ENCODE measurements at regions not wholly inside any gene's neighbourhood (a gene's known extent, or its start where the extent isn't known, plus 50 kb on each side); places are given as distances from the start of the nearest gene placed in this dataset.

- TF ChIP-seq, protein P1, sequence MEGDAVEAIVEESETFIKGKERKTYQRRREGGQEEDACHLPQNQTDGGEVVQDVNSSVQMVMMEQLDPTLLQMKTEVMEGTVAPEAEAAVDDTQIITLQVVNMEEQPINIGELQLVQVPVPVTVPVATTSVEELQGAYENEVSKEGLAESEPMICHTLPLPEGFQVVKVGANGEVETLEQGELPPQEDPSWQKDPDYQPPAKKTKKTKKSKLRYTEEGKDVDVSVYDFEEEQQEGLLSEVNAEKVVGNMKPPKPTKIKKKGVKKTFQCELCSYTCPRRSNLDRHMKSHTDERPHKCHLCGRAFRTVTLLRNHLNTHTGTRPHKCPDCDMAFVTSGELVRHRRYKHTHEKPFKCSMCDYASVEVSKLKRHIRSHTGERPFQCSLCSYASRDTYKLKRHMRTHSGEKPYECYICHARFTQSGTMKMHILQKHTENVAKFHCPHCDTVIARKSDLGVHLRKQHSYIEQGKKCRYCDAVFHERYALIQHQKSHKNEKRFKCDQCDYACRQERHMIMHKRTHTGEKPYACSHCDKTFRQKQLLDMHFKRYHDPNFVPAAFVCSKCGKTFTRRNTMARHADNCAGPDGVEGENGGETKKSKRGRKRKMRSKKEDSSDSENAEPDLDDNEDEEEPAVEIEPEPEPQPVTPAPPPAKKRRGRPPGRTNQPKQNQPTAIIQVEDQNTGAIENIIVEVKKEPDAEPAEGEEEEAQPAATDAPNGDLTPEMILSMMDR (IDR thresholded peaks at IDR 0.05; ENCODE audit: low read depth, low read length) = no peak
- no peak for TF ChIP-seq EZH2phosphoT487 (IDR thresholded peaks at IDR 0.05; ENCODE audit: low read depth)
Measured at GRCh38 chr13:44750630-44751029, 174.5 kb upstream of the TSC22D1 start.
